ENCODE measurements at regions not wholly inside any gene's neighbourhood (a gene's known extent, or its start where the extent isn't known, plus 50 kb on each side); places are given as distances from the start of the nearest gene placed in this dataset.

- H3K4me3 ChIP-seq (ENCODE audit: control insufficient read depth, low read depth, low read length), result no peak overlapping the region
- TF ChIP-seq CTCF (conservative IDR thresholded peaks at IDR 0.05; ENCODE audit: control insufficient read depth, insufficient read depth, low read depth, low read length), result no peak
- DNase-seq (ENCODE audit: low read depth), result no peak
Observed at GRCh38 chr20:60637801-60638200, 614.3 kb upstream of the CDH4 start.

DNA sequence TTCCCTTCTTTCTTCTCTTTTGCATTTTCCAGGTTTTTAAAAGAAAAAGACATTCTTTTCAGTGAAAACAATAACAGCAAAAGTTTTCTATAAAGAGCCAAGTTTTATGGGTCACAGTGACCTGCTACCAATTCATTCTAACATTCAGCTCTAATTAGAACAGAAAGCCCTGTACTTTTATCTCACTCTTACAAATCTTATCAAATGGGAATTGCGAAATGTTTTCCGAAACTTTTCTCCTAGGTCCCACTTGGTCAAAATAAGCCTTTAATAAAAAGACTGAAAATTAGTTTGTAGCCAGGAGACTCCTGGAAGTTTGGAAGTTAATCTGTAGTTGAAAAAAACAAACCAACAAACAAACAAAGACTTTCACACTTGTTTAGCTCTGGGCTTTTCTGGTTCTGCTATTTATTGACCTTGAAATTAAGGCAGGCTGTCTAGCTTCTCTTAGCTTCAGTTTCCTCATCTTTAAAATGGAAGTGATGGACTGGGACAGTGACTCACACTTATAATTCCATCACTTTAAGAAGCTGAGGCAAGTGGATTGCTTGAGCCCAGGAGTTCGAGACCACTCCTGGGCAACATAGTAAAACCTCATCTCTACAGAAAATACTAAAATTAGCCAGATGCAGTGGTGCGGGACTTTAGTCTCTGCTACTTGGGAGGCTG, 613.5 kb upstream of the CDH4 start:
- DNase-seq (ENCODE audit: low read depth), result no peak
- no peak overlapping the region for H3K4me3 ChIP-seq (ENCODE audit: control insufficient read depth, low read depth, low read length)
- TF ChIP-seq CTCF (conservative IDR thresholded peaks at IDR 0.05; ENCODE audit: control insufficient read depth, insufficient read depth, low read depth, low read length), result no peak

DNA sequence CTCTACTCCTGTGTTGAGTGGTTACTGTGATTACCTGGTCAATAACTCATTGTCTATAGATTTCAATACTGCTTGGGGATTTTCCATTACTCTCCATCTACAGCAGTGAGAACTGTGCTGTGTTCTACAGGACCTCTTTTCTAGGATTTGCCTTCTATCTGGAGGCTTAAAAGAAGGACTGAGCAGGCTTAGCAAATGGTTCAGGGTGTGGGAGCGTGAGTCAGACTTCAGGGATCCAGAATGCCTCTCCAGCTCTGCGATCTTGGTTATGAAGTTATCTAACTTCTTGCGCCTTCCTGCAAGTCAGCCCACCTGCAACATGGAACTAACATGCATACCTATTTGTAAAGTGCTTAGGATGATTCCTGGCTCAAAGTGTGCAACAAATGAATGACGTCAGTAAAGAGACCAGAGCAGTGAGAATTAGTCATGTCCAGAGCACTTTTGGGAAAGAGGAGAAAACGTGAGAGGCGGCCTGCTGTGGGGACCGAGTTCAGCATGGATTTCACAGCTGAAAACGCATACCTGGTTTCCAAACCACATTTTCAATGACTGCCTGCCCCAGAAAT, 610.1 kb upstream of the CDH4 start:
- H3K4me3 ChIP-seq (ENCODE audit: control insufficient read depth, low read depth, low read length), result no peak overlapping the region
- no peak for DNase-seq (ENCODE audit: low read depth)
- TF ChIP-seq CTCF (conservative IDR thresholded peaks at IDR 0.05; ENCODE audit: control insufficient read depth, insufficient read depth, low read depth, low read length), result no peak

GRCh38 chr20:60642541-60642940, 609.5 kb upstream of the CDH4 start:
- no peak overlapping the region for H3K4me3 ChIP-seq (ENCODE audit: control insufficient read depth, low read depth, low read length)
- TF ChIP-seq CTCF (conservative IDR thresholded peaks at IDR 0.05; ENCODE audit: control insufficient read depth, insufficient read depth, low read depth, low read length), result no peak
- no peak for DNase-seq (ENCODE audit: low read depth)

DNA sequence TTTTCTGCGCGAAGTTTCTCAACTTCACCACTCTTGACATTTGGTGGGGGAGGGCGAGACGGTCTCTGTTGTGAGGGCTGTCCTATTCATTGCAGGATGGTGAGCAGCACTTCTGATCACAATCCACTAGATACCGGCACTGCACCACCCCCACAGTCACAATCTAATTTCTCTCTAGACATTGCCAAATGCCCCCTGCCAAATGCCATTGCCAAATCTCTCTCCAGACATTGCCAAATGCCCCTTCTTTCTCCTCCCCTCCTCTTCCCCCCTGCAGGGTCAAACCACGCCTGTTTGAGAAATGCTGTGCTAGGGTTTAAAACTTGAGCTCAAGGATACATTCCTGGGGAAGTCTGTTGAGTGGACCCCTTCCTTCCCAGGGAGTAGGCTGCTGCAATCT, 603.5 kb upstream of the CDH4 start:
- TF ChIP-seq CTCF (conservative IDR thresholded peaks at IDR 0.05; ENCODE audit: control insufficient read depth, insufficient read depth, low read depth, low read length), result no peak
- H3K4me3 ChIP-seq (ENCODE audit: control insufficient read depth, low read depth, low read length), result no peak overlapping the region
- DNase-seq (ENCODE audit: low read depth), result no peak

GRCh38 chr20:60649541-60649940, 602.5 kb upstream of the CDH4 start:
- TF ChIP-seq CTCF (conservative IDR thresholded peaks at IDR 0.05; ENCODE audit: control insufficient read depth, insufficient read depth, low read depth, low read length), result no peak
- no peak overlapping the region for H3K4me3 ChIP-seq (ENCODE audit: control insufficient read depth, low read depth, low read length)
- no peak for DNase-seq (ENCODE audit: low read depth)

Measured in fibroblast of mammary gland (primary cell).